H9 (cell line): ENCODE measurements at regions not wholly inside any gene's neighbourhood (a gene's known extent, or its start where the extent isn't known, plus 50 kb on each side); places are given as distances from the start of the nearest gene placed in this dataset.

Experiments used
- DNase-seq: peaks from one replicate; pipeline ENCODE4 v3.0.0-alpha.2; 2017
- H2AFZ ChIP-seq: one replicate; pipeline ENCODE4 v1.6.1; 2013; ENCODE audit warnings: mild to moderate bottlenecking, low read length, control low read depth, moderate library complexity
- H2AK5ac ChIP-seq: 2 replicates; pipeline ENCODE4 v1.6.1; 2013; ENCODE audit warnings: low read length, control low read depth, mixed read lengths; ENCODE audit not compliant: insufficient read length
- H2BK120ac ChIP-seq: one replicate; pipeline ENCODE4 v1.6.1; 2013; ENCODE audit warnings: low read depth, mild to moderate bottlenecking, low read length, control low read depth, inconsistent platforms; ENCODE audit not compliant: poor library complexity, severe bottlenecking
- H2BK12ac ChIP-seq: 2 replicates; pipeline ENCODE4 v1.6.1; 2013; ENCODE audit warnings: low read length, control low read depth, mixed read lengths, low read depth; ENCODE audit not compliant: insufficient read length
- H2BK15ac ChIP-seq: 2 replicates; pipeline ENCODE4 v1.6.1; 2013; ENCODE audit warnings: low read depth, low read length, control low read depth
- H2BK20ac ChIP-seq: one replicate; pipeline ENCODE4 v1.6.1; 2013; ENCODE audit warnings: low read depth, mild to moderate bottlenecking, low read length, control low read depth, inconsistent platforms; ENCODE audit not compliant: poor library complexity, severe bottlenecking
- H2BK5ac ChIP-seq: 2 replicates; pipeline ENCODE4 v1.6.1; 2013; ENCODE audit warnings: low read length, control low read depth, mixed read lengths; ENCODE audit not compliant: insufficient read length
- H3K14ac ChIP-seq: 2 replicates; pipeline ENCODE4 v1.6.1; 2013; ENCODE audit warnings: low read length, control low read depth; ENCODE audit not compliant: insufficient read depth
- H3K18ac ChIP-seq: 2 replicates; pipeline ENCODE4 v1.6.1; 2013; ENCODE audit warnings: low read depth, mild to moderate bottlenecking, mixed read lengths, low read length, control low read depth; ENCODE audit not compliant: insufficient read length
- H3K23ac ChIP-seq: 2 replicates; pipeline ENCODE4 v1.6.1; 2013; ENCODE audit warnings: low read length, control low read depth, mixed read lengths, low read depth; ENCODE audit not compliant: insufficient read length
- H3K23me2 ChIP-seq: 2 replicates; pipeline ENCODE4 v1.6.1; 2013; ENCODE audit warnings: low read depth, mild to moderate bottlenecking, mixed read lengths, low read length, control low read depth; ENCODE audit not compliant: insufficient read length, poor library complexity, severe bottlenecking
- H3K27ac ChIP-seq: 2 replicates; pipeline ENCODE4 v1.5.1; 2013; ENCODE audit warnings: low read length, control low read depth, mixed read lengths, low read depth; ENCODE audit not compliant: insufficient read length
- H3K27me3 ChIP-seq: 2 replicates; pipeline ENCODE4 v1.6.1; 2013; ENCODE audit warnings: low read length, control low read depth, inconsistent platforms; ENCODE audit not compliant: insufficient read depth
- H3K4ac ChIP-seq: 2 replicates; pipeline ENCODE4 v1.6.1; 2013; ENCODE audit warnings: low read depth, mild to moderate bottlenecking, control low read depth, inconsistent platforms, low read length, moderate library complexity
- H3K4me1 ChIP-seq: 2 replicates; pipeline ENCODE4 v1.6.1; 2013; ENCODE audit warnings: low read length, control low read depth, inconsistent platforms; ENCODE audit not compliant: insufficient read depth
- H3K4me2 ChIP-seq: 2 replicates; pipeline ENCODE4 v1.6.1; 2013; ENCODE audit warnings: low read length, control low read depth, mixed read lengths; ENCODE audit not compliant: insufficient read length, insufficient read depth
- H3K56ac ChIP-seq: 2 replicates; pipeline ENCODE4 v1.6.1; 2013; ENCODE audit warnings: low read depth, mild to moderate bottlenecking, mixed read lengths, low read length, control low read depth; ENCODE audit not compliant: insufficient read length
- H3K79me1 ChIP-seq: 2 replicates; pipeline ENCODE4 v1.6.1; 2013; ENCODE audit warnings: low read depth, mild to moderate bottlenecking, moderate library complexity, low read length, control low read depth, inconsistent platforms; ENCODE audit not compliant: insufficient read depth, poor library complexity, severe bottlenecking
- H3K79me2 ChIP-seq: 2 replicates; pipeline ENCODE4 v1.6.1; 2013; ENCODE audit warnings: low read length, control low read depth, inconsistent platforms; ENCODE audit not compliant: insufficient read depth
- H3K9ac ChIP-seq: 2 replicates; pipeline ENCODE4 v1.6.1; 2013; ENCODE audit warnings: low read length, control low read depth, mixed read lengths; ENCODE audit not compliant: insufficient read length; ENCODE audit errors: extremely low read depth
- H3K9me3 ChIP-seq: one replicate; pipeline ENCODE4 v1.6.1; 2013; ENCODE audit warnings: low read depth, low read length, inconsistent platforms; ENCODE audit not compliant: control insufficient read depth
- H3T11ph ChIP-seq: one replicate; pipeline ENCODE4 v1.6.1; 2013; ENCODE audit warnings: mild to moderate bottlenecking, low read length, control low read depth, inconsistent platforms
- H4K20me1 ChIP-seq: one replicate; pipeline ENCODE4 v1.6.1; 2013; ENCODE audit not compliant: control insufficient read depth, insufficient read length, insufficient read depth
- H4K5ac ChIP-seq: 2 replicates; pipeline ENCODE4 v1.6.1; 2013; ENCODE audit warnings: low read depth, mild to moderate bottlenecking, mixed read lengths, low read length, control low read depth; ENCODE audit not compliant: insufficient read length
- H4K8ac ChIP-seq: replicated peaks from 2 replicates; pipeline ENCODE4 v1.6.1; 2013; ENCODE audit warnings: low read length, control low read depth, mixed read lengths, low read depth; ENCODE audit not compliant: insufficient read length
- H4K91ac ChIP-seq: 2 replicates; pipeline ENCODE4 v1.6.1; 2013; ENCODE audit warnings: low read depth, mild to moderate bottlenecking, moderate library complexity, mixed read lengths, low read length, control low read depth; ENCODE audit not compliant: insufficient read length
- H3K27ac Mint-ChIP-seq, 3 experiments: 2 replicates in 2 of 3; 3 replicates in 1 of 3; pipeline ENCODE4 v1.8.0; 2020 to 2021; ENCODE audit warnings: mixed read lengths in 3 of 3, mild to moderate bottlenecking in 1 of 3, moderate library complexity in 1 of 3
- H3K27me3 Mint-ChIP-seq: 2 replicates; pipeline ENCODE4 v1.8.0; 2021; ENCODE audit warnings: low read depth, mild to moderate bottlenecking, moderate library complexity, mixed read lengths
- H3K36me3 Mint-ChIP-seq, 3 experiments: 2 replicates in 2 of 3; 3 replicates in 1 of 3; pipeline ENCODE4 v1.8.0; 2020 to 2021; ENCODE audit warnings: low read depth in 3 of 3, mixed read lengths in 3 of 3; ENCODE audit not compliant: insufficient read depth in 1 of 3
- H3K4me1 Mint-ChIP-seq, 2 experiments: 2 replicates each; pipeline ENCODE4 v1.8.0; 2020; ENCODE audit warnings: mixed read lengths in 2 of 2
- H3K4me3 Mint-ChIP-seq, 2 experiments: 2 replicates in 1 of 2; 3 replicates in 1 of 2; pipeline ENCODE4 v1.8.0; 2020 to 2021; ENCODE audit warnings: mild to moderate bottlenecking in 2 of 2, mixed read lengths in 2 of 2, moderate library complexity in 1 of 2
- H3K9me3 Mint-ChIP-seq, 2 experiments: 2 replicates in 1 of 2; 3 replicates in 1 of 2; pipeline ENCODE4 v1.8.0; 2020; ENCODE audit warnings: mild to moderate bottlenecking in 2 of 2, mixed read lengths in 2 of 2, moderate library complexity in 1 of 2
- CTCF ChIP-seq: fragments of 200-600 bp; sonication (generic); conservative IDR thresholded peaks from 3 replicates; pipeline ENCODE4 v1.8.0; 2021; ENCODE audit warnings: antibody characterized with exemption, mild to moderate bottlenecking
- WGBS: extraction: QIAGEN DNeasy Blood & Tissue Kit; methylation state at CpG from one replicate; pipeline ENCODE4 v1.1.7; 2013; ENCODE audit warnings: missing lambda C conversion rate, low lambda C conversion rate, mixed read lengths; ENCODE audit not compliant: insufficient read length; ENCODE audit errors: extremely low coverage; 5-methylcytosine and 5-hydroxymethylcytosine counted together

- Histone ChIP-seq H3K56ac (no peak overlapping the region), H2BK15ac (no peak overlapping the region), H3K23me2 (no peaks in the 10 kb centered on the region), H4K5ac (no peak overlapping the region), H3K27me3 (no peaks in the 10 kb centered on the region), H2BK120ac (no peak overlapping the region), H3K18ac (no peak overlapping the region), H2AFZ (no peak overlapping the region), H3T11ph (no peak overlapping the region), H2AK5ac (no peak overlapping the region), H3K4ac (no peak overlapping the region), H3K79me2 (no peaks in the 10 kb centered on the region), H2BK12ac (no peak overlapping the region), H2BK5ac (no peak overlapping the region), H3K27ac (no peak overlapping the region), H4K8ac (no peak overlapping the region), H3K4me2 (no peak overlapping the region), H4K91ac (no peak overlapping the region), H3K9ac (no peak overlapping the region), H3K23ac (no peak overlapping the region), H3K4me1 (no peaks in the 10 kb centered on the region), H3K9me3 (no peaks in the 10 kb centered on the region), H3K14ac (no peak overlapping the region), H4K20me1 (no peaks in the 10 kb centered on the region), H3K79me1 (no peaks in the 10 kb centered on the region), H2BK20ac (no peak overlapping the region)
- no peak overlapping the region for H3K4me3 Mint-ChIP-seq
- no peak for TF ChIP-seq CTCF
- no peaks in the 10 kb centered on the region for H3K4me1 Mint-ChIP-seq
- no peak overlapping the region for H3K27ac Mint-ChIP-seq
- H3K9me3 Mint-ChIP-seq = peaks cover 6% of the 10 kb centered on the region in 2 experiments; a peak in 2 of 5 replicates
- DNase-seq = no peak
- peaks cover 0 to 7% (median 2%) of the 10 kb centered on the region in 3 experiments; a peak in 3 of 7 replicates for H3K36me3 Mint-ChIP-seq
- WGBS = no CpG with 5 or more reads among the region's 5 CpGs
- no peaks in the 10 kb centered on the region for H3K27me3 Mint-ChIP-seq
Measured at GRCh38 chr5:44708602-44709001, 100.1 kb upstream of the MRPS30 start.
